Activated gamma-delta T cell treated with Interleukin-2 at 50 U/mL for 16 hours (primary cell): ENCODE measurements at regions not wholly inside any gene's neighbourhood (a gene's known extent, or its start where the extent isn't known, plus 50 kb on each side); places are given as distances from the start of the nearest gene placed in this dataset.
"Not testable (repeated sequence)": the region's sequence is repeated elsewhere in the genome, so short reads cannot be mapped to it uniquely, and the experiment has no call there.

Experiments
- DNase-seq: peaks from one replicate; pipeline ENCODE4 v3.0.0-alpha.2; 2020

DNA sequence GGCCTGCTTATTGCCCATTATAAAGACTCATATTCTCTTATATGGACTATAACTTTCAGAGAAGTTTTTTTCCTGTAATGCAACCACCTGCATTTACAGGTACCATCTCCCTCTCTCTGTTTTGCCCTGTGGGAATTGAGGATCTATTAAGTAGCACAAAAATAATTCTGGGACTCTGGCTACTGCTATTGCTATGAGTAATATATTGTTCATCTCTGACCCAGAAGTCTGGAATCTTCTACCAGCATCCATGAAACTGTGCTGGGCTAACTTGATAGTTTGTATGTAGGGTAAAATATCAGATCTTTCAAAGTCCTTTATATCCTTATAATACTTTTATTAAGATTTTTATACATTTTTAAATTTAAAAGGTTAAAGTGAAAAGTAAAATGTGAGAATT lies 607.2 kb downstream of the EFNA5 start:
- no peak for DNase-seq

DNA sequence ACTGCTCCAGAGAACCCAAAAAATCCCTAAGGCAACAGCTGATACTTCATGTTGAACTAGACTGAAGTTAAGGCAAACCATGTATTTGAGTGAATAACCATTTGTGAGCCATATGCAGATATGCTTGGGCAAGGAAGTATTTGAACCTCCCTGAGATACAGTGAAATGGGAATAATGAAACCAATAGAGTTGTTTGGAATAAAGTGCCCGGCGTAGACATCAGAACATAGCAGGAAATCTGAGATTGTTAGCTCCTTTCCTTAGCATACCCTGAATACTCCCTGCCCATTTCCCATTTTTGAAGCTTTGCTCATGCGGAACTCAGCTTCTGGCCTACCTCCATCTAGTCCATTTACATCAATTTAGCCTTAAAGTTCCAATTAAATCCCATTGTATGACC lies 611.9 kb downstream of the EFNA5 start:
- no peak for DNase-seq

DNA sequence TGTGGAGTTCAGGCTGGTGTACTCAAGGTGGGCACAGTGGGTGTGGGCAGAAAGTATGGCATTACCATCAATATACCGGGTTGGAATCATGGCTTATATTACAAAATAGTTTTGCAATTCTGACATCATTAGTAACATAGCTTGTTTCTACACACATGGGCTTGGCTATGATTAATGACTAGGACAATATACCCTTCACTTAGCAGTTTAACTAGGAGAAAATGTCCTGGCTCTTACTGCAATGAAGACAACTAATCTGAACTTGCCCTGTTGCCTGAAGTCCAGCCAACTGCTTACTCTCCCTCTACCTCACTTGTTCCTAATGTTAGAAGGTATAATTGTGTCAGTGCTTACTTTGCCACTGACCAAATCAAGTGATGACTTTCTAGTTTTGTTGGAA lies 612.5 kb downstream of the EFNA5 start:
- no peak for DNase-seq

DNA sequence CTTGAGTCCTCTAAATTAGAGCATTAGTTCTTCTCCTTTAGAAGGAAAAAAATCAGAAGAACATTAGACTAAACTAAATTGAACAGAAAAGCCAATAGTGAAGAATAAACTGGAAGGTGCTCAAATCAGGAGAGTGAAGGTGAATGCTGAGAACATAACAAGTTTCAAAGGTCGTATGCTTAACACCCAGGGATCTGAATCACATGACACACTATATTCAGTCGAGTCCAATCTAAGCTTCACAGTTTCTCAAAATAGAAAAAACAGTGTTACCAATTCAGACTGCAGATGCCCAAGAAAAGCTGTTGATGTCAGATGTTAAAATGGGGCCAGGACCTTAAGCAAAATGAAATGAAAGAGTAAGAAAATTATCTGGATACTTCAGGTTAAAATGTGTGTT lies 614.5 kb downstream of the EFNA5 start:
- no peak for DNase-seq

DNA sequence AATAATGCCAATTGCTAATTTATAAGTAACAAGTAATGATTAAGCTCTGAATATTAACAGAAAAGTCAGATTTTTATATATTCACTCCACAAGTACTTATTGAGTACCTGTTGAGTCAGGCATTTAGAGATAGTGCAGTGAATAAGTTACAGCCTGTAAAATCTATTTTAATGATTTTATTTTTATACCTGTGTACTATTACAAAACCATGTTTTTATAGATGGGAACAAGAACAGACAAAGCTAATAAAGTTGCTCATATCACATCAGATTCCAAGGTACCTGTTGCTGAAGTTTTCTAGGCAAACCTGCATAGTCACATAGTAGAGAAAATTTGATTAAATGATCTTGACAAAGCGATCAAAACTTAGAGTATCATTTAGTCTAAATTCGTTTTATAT lies 623.7 kb downstream of the EFNA5 start:
- DNase-seq, result no peak

DNA sequence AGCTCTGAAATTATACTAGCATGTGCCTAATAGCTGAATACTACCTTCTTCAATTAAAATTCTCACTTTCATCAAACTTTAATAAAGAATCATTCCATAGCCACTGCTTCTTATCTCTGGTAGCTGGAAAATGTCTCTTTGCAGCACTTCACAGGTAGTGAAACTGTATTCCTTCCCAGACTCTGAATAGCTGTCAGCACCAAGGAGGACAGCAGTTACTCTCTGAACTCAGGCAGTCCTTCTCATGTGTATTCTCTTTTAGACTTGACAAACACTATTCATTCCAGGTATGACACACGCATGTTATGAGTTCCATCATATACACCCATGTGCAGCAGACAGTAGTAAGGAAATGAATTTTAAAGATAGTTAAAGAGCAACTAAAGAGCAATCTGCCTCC lies 627.1 kb downstream of the EFNA5 start:
- DNase-seq, result no peak

DNA sequence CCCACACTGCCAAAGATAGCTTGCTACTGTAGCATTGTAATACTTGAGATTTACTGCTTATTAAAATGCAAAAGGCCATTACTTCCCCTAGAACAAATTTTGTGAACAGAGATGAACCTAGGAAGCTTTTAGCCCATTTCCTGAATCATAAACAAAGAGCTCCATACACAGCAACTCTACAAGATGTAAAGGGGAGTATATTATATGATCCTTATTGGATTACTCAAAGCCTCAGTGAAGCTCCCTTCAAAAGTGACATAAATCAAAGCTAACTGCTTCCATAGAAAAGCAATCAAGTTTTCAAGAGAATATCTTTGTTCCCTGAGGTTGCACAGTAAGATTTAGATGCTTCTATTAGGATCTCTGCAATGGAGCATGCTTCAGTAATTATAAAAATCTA lies 629.8 kb downstream of the EFNA5 start:
- no peak for DNase-seq

DNA sequence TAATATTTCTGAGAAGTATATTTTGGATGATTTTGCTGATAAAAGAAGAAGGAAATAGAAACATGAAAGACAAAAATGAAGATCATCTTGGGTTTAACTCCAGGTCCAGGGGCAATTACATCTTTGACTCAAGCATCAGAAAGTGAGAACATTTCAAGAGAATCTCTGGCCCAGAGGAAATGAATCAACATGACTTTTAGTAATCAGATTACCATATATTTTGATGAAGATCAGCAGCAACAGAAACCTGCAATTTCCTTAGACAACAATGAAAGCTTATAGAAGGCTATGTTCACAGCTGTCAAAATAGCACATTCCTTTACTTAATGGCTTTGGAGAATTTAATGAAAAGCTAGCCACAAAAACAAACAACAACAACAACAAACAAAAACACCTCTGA lies 638.1 kb downstream of the EFNA5 start:
- DNase-seq, result no peak

DNA sequence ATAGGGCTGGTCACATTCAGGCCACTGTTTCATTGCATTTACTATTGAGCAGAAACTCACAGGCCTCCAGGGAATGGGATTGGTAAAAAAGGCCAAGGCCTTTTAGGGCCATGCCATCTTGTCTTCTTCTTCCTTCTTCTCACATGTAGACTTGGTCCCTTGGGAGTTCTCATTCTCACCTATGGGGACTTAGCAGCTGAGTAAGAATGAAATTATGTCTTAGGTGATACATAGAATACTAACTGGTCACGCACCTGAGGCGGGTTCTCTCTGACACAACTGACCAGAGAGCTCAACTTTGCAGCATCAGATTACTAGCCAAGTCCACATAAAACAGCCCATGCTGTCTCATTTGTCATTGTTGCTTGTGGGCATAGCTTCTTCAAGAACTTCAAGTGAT lies 641.8 kb downstream of the EFNA5 start:
- no peak for DNase-seq

DNA sequence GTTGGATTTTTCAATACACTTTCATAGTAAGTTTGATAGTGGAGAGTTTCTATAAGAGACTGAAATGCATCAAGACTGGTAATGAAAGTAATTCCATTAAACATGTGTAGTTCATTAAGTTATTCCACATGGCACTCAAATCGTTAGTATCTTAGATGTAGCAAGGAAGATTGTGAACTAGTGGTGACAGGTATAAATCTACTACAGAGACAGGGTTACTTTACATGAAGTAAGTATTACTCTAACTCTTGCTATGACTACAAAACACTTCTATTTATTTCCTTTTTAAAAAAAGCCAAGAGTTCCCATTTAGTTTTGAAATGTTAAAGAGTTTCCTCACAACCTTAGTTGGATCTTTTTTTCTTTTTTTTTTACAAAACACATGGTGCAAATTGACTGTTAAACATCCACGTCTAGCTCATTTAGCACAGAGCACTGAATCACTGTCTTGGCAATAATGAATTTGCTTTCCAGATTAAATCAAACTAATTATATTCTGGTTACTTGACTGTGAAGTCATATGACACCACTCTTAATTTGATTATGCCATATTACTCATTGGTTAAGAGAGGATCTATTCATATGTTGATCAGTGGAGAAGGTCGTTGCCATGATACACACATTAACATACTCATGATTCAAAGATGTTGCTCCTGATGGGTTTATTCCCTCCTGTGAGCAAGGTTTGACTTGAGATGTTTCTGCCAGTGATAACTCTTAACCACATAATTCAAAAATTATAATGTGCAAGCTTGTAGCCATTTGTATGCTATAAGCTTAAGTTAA lies 644.8 kb downstream of the EFNA5 start:
- DNase-seq, result no peak

DNA sequence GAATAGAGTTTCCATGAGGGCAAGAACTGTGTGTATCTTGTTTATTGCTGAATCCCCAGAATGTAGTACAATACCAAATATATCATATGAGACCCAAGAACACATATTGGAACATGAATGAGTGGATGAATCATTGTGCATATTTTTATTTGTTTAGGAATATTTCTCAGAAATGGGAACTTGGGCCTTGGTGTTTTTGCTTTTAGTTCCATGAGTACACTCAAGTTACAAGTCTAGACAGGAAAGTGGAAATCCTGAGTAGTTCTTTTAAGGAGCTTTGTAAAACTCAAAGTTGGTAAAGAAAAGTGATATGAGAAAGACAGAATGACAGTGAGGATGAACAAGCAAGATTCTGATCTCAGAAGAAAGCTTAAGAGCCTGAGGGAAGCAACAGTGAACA lies 647.0 kb downstream of the EFNA5 start:
- no peak for DNase-seq

DNA sequence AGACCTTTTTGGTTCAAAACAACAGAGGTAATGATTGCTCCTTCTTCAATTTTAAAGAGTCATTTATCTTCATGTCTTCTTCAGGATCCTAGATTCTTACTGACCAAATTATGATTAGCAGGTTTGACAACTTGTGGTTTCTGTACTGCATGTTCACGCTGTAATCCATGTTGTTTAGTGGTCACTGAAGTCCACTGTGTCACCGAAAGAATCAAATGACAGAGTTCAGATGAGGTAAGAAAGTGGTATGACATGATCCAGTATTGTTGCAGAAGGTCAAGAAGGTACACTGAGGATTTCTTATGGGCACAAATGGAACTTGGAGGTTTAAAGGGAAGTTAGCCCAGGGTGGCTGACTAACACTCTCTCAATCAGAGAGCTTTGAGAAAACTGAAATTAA lies 649.2 kb downstream of the EFNA5 start:
- no peak for DNase-seq

DNA sequence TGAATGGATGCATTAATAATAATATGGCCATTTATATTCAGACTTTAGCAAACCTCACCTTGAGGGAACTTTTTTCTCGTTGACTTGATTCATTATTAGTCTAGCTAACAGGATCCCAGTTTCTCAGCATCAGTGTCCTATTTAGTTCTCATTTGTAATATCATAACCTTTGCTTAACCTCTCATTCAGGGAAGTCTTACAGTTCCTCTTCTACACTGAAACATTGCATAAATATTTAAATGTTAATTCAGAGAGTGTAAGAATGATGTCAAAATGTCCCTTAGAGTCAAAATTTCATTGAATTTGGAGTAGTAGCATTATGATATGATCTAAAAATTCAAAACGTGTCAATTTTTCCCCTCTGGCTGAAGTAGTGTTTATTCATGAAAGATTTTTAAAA lies 650.1 kb downstream of the EFNA5 start:
- DNase-seq, result no peak

DNA sequence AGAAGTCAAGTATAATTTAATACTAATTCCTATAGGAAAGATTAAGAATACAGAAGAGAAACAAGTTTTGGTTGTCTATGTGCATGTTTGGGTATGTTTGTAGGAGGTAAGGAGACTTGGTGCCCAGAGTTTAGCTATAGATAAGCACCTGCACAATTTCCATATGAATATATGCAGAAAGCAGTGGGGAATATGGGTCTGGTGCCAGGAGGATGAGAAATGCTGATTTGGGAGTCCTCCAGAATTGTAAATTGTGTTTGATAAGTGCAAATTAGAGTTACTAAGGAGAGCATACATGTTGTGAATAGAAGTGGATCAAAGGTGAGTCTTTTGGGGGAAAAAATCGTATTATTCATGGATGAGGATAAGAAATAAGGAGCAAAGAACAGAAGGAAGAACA lies 653.1 kb downstream of the EFNA5 start:
- DNase-seq, result no peak

DNA sequence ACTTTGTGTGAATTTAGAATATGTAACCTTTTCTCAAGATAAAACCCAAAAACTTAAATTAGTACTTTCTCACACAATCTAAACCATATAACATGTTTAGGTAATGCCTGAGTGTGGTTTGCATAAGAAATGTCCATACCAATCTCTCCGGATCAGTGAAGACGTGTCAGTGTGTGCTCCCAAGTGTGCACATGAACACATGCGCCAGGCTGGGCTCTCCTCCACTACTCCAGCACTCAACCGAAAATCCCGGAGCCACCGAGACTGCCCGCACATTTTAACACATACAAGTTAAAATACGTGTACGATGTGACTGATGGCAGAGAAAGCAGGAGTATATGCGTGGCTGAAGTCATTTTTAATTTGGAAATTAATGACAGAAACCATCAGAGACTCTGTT lies 658.4 kb downstream of the EFNA5 start:
- no peak for DNase-seq

DNA sequence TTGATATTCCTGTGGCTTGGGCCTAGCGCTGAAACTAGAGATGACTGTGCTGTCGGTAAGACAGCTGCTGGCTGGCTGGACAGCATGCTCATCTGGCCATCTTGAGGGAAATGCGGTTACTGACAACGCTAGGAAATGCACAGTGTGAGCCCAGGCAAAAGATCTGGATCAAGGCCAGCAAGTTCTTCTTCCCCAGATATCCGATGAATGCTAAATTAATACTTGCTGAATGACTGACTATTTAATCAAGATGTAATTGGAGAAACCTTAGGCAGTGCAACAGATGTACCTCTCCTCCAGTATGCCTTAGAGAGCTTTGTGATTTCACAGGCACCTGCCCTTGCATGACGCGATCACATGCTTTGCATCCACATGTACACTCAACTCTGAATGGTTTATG lies 659.1 kb downstream of the EFNA5 start:
- no peak for DNase-seq

DNA sequence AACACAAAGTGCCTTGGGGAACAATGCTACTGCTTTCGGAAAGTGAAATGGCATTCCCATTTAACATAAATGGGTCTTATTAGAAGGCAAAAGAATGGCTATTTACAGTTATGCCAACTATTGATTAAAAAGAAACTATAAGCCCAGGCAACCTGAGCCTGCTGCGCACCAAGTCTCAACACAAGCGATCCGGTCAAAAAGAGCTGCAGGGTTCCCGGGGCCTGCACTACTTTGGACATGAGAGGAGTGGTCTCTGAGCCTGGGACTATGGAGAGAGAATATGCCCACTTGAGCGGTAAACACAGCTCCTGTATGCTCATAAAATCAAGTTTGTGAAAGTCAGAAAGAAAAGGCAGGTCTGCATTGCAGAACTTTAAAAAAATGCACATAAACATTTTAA lies 660.7 kb downstream of the EFNA5 start:
- DNase-seq, result no peak

DNA sequence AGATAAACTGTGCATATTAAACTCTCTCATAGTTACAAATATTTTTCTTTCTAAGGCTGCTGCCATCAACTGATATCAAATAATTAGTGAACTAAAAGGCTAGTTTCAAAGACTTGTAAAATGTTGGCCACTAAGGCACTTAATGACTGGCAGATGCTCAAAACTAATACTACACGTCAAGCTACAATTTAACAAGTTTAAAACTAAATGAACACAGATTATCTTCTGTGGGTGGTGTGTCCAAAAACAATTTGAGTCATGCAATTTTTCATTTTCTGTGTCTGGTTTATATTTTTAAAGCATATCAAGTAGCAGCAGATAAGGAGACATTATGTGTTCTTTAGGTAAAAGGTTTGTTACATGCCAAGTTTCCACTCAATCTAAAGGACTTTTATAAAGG lies 665.1 kb downstream of the EFNA5 start:
- DNase-seq, result no peak

DNA sequence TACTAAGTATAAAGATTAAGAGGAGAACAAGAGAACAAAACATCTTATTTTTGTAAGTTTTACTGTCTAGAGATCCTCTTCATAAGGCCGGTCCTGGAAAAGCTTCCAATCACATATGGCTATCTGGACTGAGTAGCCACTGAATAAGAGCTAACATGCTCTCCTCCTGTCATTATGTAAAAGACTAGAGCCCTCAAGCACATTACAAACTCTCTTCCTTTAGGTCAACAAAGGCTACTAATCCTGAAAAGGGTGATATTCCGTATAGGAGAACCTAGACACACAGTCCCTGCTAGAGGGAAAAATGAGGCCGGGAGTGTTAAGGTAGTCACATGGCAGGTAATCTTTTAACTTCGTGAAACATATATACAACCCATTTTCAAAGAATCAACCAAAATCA lies 665.6 kb downstream of the EFNA5 start:
- no peak for DNase-seq

DNA sequence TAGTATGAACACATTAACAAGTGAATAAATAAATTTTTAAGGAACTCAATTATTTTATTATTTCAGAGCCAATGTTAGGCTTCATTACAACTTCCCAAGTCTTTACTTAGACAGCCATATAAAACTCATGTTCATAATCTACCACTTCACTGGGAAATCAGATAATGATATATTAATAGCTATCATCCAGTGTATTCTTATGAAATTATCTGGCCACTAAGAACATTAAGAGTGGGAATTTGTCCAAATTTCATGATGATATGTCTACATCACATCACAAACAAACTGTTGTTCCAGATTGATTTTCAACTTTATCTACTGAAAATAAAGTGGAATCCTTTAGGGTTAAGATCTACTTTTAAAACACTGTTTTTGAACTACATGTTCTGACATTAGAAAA lies 668.6 kb downstream of the EFNA5 start:
- DNase-seq, result no peak

DNA sequence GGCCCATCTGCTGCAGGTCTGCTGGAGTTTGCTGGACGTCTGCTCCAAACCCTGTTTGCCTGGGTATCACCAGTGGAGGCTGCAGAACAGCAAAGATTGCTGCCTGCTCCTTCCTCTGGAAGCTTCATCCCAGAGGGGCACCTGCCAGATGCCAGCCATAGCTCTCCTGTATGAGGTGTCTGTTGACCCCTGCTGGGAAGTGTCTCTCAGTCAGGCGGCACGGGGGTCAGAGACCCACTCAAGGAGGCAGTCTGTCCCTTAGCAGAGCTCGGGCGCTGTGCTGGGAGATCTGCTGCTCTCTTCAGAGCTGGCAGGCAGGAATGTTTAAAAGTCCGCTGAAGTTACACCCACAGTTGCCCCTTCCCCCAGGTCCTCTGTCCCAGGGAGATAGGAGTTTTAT lies 671.2 kb downstream of the EFNA5 start:
- DNase-seq, result not testable (repeated sequence)

DNA sequence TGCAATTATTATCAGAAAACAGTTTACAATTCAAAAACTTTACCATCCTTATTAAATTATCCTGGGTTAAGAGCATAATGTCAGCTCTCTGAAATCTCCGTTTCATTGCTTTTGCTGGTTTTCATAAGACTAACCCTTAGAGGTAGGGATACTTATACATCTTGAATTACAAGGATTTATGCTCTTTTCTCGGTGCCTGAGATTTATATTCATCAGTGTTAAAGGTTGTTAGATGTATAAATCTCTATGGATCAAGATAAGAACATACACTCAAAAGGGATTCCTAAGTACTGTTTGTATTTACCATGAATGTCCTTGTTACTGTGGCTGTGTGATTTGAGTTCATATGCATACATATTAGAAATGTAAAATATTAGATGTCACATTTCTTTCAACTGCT lies 684.7 kb downstream of the EFNA5 start:
- DNase-seq, result no peak

DNA sequence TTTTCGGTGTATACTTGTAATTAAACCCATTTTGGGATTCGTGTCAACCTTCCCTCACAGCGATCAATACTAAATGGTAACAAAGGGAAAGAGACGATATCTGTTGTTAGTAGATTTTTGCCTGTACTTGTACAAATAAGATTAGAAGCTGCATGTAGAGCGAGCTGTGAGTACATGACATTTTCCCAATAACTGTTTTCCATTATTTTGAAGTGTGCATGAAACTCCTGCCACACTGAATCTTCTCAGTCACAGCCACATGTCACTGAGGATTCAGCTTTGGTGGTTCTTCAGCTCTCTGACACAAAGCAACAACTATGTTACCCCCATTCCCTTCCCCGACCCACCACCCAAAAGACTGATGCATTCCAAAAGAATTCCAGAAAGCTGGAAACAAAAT lies 685.6 kb downstream of the EFNA5 start:
- no peak for DNase-seq

DNA sequence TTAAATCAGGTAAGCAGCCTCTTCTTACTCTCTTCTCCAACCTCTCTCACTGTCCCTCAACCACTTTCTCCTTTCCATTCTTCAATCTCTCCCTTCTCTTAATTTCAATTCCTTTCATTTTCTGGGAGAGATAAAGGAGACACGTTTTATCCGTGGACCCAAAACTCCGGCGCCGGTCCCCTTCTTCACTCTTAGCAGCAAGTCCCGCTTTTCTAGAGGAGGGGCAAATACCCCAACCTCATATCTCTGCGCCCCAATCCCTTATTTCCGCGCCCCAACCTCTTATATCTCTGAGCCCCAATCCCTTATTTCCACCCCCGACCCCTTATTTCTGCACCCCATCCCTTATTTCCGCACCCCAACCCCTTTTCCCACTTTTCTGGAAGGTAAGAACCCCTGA lies 691.6 kb downstream of the EFNA5 start:
- DNase-seq, result not testable (repeated sequence)

DNA sequence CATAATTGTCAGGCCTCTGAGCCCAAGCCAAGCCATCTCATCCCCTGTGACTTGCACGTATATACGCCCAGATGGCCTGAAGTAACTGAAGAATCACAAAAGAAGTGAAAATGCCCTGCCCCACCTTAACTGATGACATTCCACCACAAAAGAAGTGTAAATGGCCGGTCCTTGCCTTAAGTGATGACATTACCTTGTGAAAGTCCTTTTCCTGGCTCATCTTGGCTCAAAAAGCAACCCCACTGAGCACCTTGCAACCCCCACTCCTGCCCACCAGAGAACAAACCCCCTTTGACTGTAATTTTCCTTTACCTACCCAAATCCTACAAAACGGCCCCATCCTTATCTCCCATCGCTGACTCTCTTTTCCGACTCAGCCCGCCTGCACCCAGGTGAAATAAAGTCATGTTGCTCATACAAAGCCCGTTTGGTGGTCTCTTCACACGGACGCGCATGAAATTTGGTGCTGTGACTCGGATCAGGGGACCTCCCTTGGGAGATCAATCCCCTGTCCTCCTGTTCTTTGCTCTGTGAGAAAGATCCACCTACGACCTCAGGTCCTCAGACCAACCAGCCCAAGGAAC lies 692.1 kb downstream of the EFNA5 start:
- not testable (repeated sequence) for DNase-seq
